Keratinocyte (primary cell): ENCODE measurements at regions not wholly inside any gene's neighbourhood (a gene's known extent, or its start where the extent isn't known, plus 50 kb on each side); places are given as distances from the start of the nearest gene placed in this dataset.

Source experiments
- DNase-seq: peaks from one replicate; pipeline ENCODE4 v3.0.0-alpha.2; 2011; ENCODE audit warnings: low read depth, missing footprints, low spot score
- FAIRE-seq: peaks from 2 replicates; lab custom pipeline; 2011; peaks lifted over from hg19 to GRCh38; lab: Jason Lieb, UNC
- H2AFZ ChIP-seq: 2 replicates; pipeline ENCODE4 v1.6.0; 2012; ENCODE audit warnings: low read length, control low read depth, inconsistent platforms; ENCODE audit not compliant: control insufficient read depth
- H3K27ac ChIP-seq: 2 replicates; pipeline ENCODE4 v1.5.1; 2011; ENCODE audit warnings: low read length; ENCODE audit not compliant: control insufficient read depth, insufficient read depth
- H3K27me3 ChIP-seq: 3 replicates; pipeline ENCODE4 v1.6.0; 2011; ENCODE audit warnings: low read length; ENCODE audit not compliant: control insufficient read depth, insufficient read depth; ENCODE audit errors: extremely low read depth
- H3K36me3 ChIP-seq, 2 experiments: 2 replicates in 1 of 2; 3 replicates in 1 of 2; pipeline ENCODE4 v1.5.1; 2011; ENCODE audit warnings: low read length in 2 of 2, mild to moderate bottlenecking in 1 of 2; ENCODE audit not compliant: control insufficient read depth in 2 of 2, insufficient read depth in 2 of 2; ENCODE audit errors: extremely low read depth in 1 of 2
- H3K4me1 ChIP-seq: 3 replicates; pipeline ENCODE4 v1.5.1; 2011; ENCODE audit warnings: low read length; ENCODE audit not compliant: control insufficient read depth, insufficient read depth; ENCODE audit errors: extremely low read depth
- H3K4me2 ChIP-seq: 3 replicates; pipeline ENCODE4 v1.6.0; 2011; ENCODE audit warnings: low read depth, low read length; ENCODE audit not compliant: control insufficient read depth, insufficient read depth; ENCODE audit errors: extremely low read depth
- H3K4me3 ChIP-seq, 3 experiments: fragments of 200-600 bp in 1 of 3; sonication (generic) in 1 of 3; 2 replicates in 2 of 3; 3 replicates in 1 of 3; pipeline ENCODE4 v1.5.1; 2011 to 2016; ENCODE audit warnings: low read length in 3 of 3, mild to moderate bottlenecking in 3 of 3, control low read depth in 2 of 3, inconsistent platforms in 1 of 3, low read depth in 1 of 3, mixed read lengths in 1 of 3, mixed run types in 1 of 3, moderate library complexity in 1 of 3; ENCODE audit not compliant: control insufficient read depth in 2 of 3, insufficient read depth in 2 of 3; ENCODE audit errors: extremely low read depth in 1 of 3
- H3K79me2 ChIP-seq: 2 replicates; pipeline ENCODE4 v1.6.0; 2012; ENCODE audit warnings: low read length; ENCODE audit not compliant: control insufficient read depth, insufficient read depth
- H3K9ac ChIP-seq: 3 replicates; pipeline ENCODE4 v1.6.0; 2011; ENCODE audit warnings: low read length; ENCODE audit not compliant: control insufficient read depth, insufficient read depth; ENCODE audit errors: extremely low read depth
- H3K9me1 ChIP-seq: 3 replicates; pipeline ENCODE4 v1.6.0; 2011; ENCODE audit warnings: low read length; ENCODE audit not compliant: control insufficient read depth, insufficient read depth; ENCODE audit errors: extremely low read depth
- H3K9me3 ChIP-seq: 2 replicates; pipeline ENCODE4 v1.5.1; 2012; ENCODE audit warnings: low read depth, low read length; ENCODE audit not compliant: control insufficient read depth
- H4K20me1 ChIP-seq: 3 replicates; pipeline ENCODE4 v1.6.0; 2011; ENCODE audit warnings: low read length; ENCODE audit not compliant: control insufficient read depth, insufficient read depth; ENCODE audit errors: extremely low read depth
- CTCF ChIP-seq, 3 experiments: IDR thresholded peaks in 1 of 3; conservative IDR thresholded peaks in 1 of 3; optimal IDR thresholded peaks in 1 of 3; 2 replicates in 2 of 3; 3 replicates in 1 of 3; pipeline versions ENCODE3 to v1.5.1; 2011; ENCODE audit warnings: low read length in 3 of 3, mild to moderate bottlenecking in 3 of 3, moderate library complexity in 2 of 3, control low read depth in 1 of 3, inconsistent platforms in 1 of 3; ENCODE audit not compliant: insufficient read depth in 2 of 3; ENCODE audit errors: extremely low read depth in 1 of 3
- EZH2 ChIP-seq: IDR thresholded peaks from one replicate; pipeline ENCODE4 v1.6.1; 2012; ENCODE audit warnings: inconsistent platforms, mild to moderate bottlenecking, low read length, moderate library complexity
- dilution Hi-C: fragments of 300-500 bp; cut with MboI; formaldehyde crosslinking; loops from one replicate; pipeline ENCODE4 v1.7.0; 2020; ENCODE audit warnings: low sequenced_read_pairs; ENCODE audit not compliant: extremely low pct_ligation_motif_present

- Histone ChIP-seq H3K27me3 (no peaks in the 10 kb centered on the region), H3K4me3 (no peak overlapping the region), H3K36me3 (no peaks in the 10 kb centered on the region), H3K4me1 (no peaks in the 10 kb centered on the region), H4K20me1 (no peaks in the 10 kb centered on the region), H3K9me1 (no peaks in the 10 kb centered on the region), H3K4me2 (no peak overlapping the region), H3K27ac (no peak overlapping the region), H3K9me3 (no peaks in the 10 kb centered on the region), H2AFZ (no peak overlapping the region), H3K79me2 (no peaks in the 10 kb centered on the region), H3K9ac (no peak overlapping the region)
- TF ChIP-seq EZH2 (no peak), CTCF (optimal IDR thresholded peaks at IDR 0.05 in 1 of 3, IDR thresholded peaks at IDR 0.05 in 1 of 3, conservative IDR thresholded peaks at IDR 0.05 in 1 of 3; ENCODE audit: extremely low read depth in 1 of 3, insufficient read depth in 2 of 3, low read length in 3 of 3) (no peak)
- no peak for DNase-seq
- no peak for FAIRE-seq
- dilution Hi-C loops: no loop called here
These were observed 749.8 kb upstream of the CDH9 start for GRCh38 chr5:27788184-27788583.

- no peak for FAIRE-seq
- no peak overlapping the region for H3K4me2 ChIP-seq
- H3K9ac ChIP-seq: no peak overlapping the region
- no peaks in the 10 kb centered on the region for H3K79me2 ChIP-seq
- no peak overlapping the region for H3K27ac ChIP-seq
- H3K9me3 ChIP-seq: no peaks in the 10 kb centered on the region
- TF ChIP-seq CTCF (optimal IDR thresholded peaks at IDR 0.05 in 1 of 3, IDR thresholded peaks at IDR 0.05 in 1 of 3, conservative IDR thresholded peaks at IDR 0.05 in 1 of 3; ENCODE audit: extremely low read depth in 1 of 3, insufficient read depth in 2 of 3, low read length in 3 of 3) (no peak), EZH2 (no peak)
- no peaks in the 10 kb centered on the region for H3K27me3 ChIP-seq
- DNase-seq: no peak
- no peaks in the 10 kb centered on the region for H3K4me1 ChIP-seq
- dilution Hi-C loops: no loop called here
- no peak overlapping the region for H2AFZ ChIP-seq
- no peaks in the 10 kb centered on the region for H4K20me1 ChIP-seq
- no peak overlapping the region for H3K4me3 ChIP-seq
- H3K9me1 ChIP-seq: no peaks in the 10 kb centered on the region
- no peaks in the 10 kb centered on the region for H3K36me3 ChIP-seq
These were observed 745.9 kb upstream of the CDH9 start for GRCh38 chr5:27784317-27784716.
